SH-SY5Y (cell line): ENCODE measurements at regions not wholly inside any gene's neighbourhood (a gene's known extent, or its start where the extent isn't known, plus 50 kb on each side); places are given as distances from the start of the nearest gene placed in this dataset.

Source experiments
- GATA2 ChIP-seq: IDR thresholded peaks from 2 replicates; pipeline ENCODE4 v1.6.1; 2011; ENCODE audit warnings: mild to moderate bottlenecking, low read depth, low read length
- GATA3 ChIP-seq: IDR thresholded peaks from 2 replicates; pipeline ENCODE4 v1.6.1; 2011; ENCODE audit warnings: low read depth, mild to moderate bottlenecking, low read length, moderate library complexity

DNA sequence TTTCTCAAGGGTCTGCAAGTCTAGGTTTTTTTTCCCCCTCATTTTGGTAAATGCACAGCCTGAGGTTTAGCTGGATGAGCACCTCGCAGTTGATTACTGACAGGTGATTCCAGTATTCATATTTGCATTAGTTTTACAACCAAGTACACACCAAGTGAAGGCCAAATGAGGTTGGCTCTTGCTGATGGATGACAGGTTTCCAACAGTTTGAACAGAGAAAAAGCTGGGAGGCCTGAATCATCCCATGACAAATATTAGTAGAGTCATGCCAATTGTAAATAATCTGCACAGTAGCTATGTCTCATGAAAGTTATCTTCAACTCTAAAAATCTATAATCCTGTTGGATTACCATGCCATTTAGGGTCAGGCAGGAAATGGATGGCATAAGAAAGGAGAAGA is 399.8 kb downstream of the HTR7 start:
- TF ChIP-seq GATA3 (no peak), GATA2 (no peak)

DNA sequence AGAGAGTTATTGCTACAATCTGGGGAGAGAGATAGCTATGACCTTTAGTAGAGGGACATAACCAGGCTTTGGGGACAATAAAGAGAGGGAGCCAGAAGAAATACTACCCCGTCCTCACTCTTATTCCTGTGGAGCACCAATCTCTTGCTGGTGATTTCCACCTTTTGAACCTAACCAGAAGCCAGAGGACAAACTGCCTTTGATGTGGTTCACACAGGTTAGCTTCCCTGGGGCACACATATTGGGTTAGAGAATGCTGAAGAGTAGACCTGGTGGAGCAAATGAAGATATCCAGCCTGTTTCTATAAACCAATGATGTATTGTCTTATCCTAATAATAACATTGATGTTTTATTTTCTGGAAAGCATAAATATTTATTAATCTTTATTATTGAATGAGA is 399.3 kb downstream of the HTR7 start:
- TF ChIP-seq GATA2 (no peak), GATA3 (no peak)

DNA sequence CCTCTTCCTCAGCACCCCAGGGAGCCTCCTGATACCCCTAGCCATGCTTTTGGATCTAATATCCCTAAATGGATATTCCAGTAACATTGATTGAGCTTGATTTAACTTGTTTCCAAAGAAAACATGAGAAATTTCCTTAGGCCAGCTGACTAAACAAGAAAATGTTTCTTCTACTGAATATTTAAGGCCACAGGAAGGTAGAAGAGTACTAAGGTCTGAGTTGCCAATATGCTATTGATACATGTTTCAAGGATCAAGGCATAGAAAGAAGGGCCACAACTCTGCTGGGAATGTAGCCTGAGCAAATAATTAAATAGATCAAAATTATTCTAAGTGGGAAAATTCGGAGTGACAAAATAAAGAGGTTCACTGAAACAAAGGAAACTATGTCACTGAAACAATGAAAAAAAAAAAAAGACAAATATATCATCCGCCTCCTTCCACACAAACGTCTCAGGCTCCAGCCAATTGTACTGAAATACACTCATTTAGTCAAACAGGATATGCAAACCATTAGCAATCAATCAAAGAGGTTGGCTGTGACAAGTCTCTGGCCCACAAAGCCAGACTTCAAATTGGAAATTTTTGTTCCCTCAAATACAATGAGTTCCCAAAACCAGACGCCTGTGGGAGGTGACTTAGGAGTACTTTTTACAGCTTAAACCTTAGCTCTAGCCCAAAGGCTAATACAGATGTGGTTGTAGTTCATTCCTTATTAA is 396.2 kb downstream of the HTR7 start:
- TF ChIP-seq GATA3: no peak
- no peak for TF ChIP-seq GATA2

GRCh38 chr10:90462749-90463470 is 394.9 kb downstream of the HTR7 start:
- TF ChIP-seq GATA2 (no peak), GATA3 (no peak)

DNA sequence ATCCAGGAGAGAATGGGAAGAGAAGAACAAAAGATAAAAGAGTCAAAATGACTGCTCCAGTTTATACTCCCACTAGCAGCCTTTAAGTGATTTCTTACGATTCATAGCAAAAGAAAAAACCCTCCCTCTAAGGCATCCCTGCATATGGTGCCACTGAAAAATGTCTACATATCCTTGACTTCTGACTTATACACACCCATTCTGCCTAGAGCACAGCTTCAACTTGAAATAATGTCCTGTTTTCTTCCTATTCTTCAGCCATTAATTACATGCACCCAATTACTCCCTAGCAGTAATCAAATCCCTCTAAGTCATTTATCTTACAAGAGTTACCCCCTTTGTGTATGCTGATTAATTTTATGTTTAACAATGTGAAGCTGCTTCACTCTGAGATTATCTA is 393.5 kb downstream of the HTR7 start:
- TF ChIP-seq GATA2 (no peak), GATA3 (no peak)

DNA sequence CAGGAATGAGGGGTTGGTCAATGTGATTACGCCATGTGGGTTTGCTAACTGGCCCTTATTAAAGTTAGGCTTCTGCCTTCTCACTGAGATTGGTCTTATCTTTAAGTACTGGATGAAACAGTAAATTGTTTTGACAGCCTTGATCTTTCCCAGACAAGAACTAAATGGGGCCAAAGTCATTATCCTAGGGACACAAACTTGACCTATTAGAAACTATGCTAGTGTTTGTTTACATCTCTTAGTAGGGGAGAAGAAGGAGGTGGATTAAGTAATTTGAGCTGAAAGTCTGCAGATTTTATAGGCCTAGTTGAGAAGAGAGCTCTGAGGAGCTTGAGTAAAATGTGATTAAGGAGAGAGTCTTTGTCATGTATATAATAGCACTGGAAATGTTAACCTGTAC is 386.9 kb downstream of the HTR7 start:
- TF ChIP-seq GATA2: no peak
- no peak for TF ChIP-seq GATA3

DNA sequence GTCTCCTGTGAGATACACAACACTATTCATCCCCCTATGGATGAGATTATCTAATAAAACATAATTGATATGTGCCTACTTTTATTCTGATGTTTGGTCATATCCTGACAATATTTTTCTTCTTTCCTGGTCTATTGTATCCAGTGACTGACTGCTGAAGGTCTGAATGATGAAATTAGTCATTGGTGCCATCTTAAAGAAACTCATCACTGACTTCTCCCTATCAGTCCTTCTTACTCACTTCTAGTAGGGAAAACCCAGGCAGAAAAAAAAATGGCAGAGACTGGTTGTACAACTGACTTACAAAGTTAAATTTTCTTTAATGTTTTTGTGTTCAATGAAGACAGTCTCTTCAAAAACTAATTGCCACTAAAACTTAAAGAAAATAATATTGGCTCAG is 377.4 kb downstream of the HTR7 start:
- no peak for TF ChIP-seq GATA3
- TF ChIP-seq GATA2: no peak

- TF ChIP-seq GATA3: no peak
- TF ChIP-seq GATA2: no peak
These were observed 376.4 kb downstream of the HTR7 start for GRCh38 chr10:90481326-90481923.

DNA sequence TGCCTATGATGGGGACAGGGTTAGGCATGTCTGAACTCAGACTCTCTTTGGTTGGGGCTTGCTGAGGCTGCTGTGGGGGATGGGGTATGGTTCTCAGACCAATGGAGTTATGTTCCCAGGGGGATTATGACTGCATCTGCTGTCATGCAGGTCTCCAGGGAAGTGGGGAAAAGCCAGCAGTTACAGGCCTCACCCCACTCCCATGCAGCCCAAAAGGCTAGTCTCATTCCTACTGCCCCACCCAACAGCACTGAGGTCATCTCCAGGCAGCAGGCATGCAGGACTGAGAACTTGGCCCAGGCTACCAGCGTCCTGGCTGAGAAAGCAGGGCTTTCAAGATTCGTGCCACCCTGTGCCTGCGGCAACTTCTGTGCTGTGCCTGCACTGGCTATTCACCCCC is 373.3 kb downstream of the HTR7 start:
- TF ChIP-seq GATA3: no peak
- no peak for TF ChIP-seq GATA2

DNA sequence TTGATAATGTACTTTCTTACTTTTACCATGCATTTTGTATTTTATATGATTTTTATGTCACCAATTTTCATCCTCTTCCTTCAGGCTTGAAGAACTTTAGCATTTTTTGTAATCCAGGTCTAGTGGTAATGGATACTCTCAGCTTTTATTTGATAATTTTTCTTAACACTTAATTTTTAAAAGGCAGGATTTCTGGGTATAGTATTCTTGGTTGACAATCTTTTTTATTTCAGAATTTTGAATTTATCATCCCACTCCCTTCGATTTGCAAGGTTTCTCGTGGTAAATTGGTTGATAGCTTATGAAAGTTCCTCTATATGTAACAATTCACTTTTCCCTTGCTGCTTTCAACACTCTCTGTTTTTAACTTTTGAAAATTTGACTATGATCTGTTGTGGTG is 363.7 kb downstream of the HTR7 start:
- TF ChIP-seq GATA3: no peak
- no peak for TF ChIP-seq GATA2

- no peak for TF ChIP-seq GATA2
- no peak for TF ChIP-seq GATA3
These were observed 353.7 kb downstream of the HTR7 start for GRCh38 chr10:90504172-90504571.

GRCh38 chr10:90526721-90527120 is 331.1 kb downstream of the HTR7 start:
- TF ChIP-seq GATA3 (no peak), GATA2 (no peak)

DNA sequence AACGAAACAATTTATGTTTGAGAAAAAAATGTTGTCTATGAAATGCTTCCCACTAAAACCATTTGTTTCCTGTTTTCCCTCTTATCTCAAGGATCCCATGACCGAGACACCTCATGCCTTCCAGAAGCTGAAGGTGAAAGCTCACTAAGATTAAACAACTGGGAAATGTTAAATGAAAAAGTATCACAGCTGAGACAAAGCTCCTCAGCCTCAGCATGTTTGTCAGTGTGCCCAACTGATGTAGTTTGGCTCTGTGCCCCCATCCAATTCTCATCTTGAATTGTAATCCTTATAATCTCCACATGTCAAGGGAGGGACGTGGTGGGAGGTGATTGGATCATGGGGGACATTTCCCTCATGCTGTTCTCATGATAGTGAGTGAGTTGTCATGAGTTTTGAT is 327.3 kb downstream of the HTR7 start:
- TF ChIP-seq GATA2 (no peak), GATA3 (no peak)

DNA sequence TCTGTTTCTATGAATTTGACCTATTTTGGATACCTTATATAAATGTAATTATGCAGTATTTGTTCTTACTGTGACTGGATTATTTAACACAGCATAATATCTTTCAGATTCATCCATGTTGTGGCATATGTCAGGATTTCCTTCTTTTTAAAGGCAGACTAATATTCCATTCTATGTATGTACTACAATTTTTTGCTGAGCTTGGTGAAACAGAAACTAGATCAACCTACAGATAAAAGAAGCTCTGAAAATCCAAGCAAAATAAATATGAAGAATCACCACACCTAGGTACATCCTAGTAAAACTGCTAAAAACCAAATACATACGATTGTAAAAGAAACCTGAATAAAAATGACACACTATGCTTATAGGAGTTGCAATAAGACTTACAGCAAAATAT is 300.5 kb downstream of the HTR7 start:
- TF ChIP-seq GATA3 (no peak), GATA2 (no peak)

GRCh38 chr10:90560331-90560730 is 297.5 kb downstream of the HTR7 start:
- no peak for TF ChIP-seq GATA2
- TF ChIP-seq GATA3: no peak

- no peak for TF ChIP-seq GATA3
- no peak for TF ChIP-seq GATA2
These were observed 296.2 kb downstream of the HTR7 start for GRCh38 chr10:90561666-90562065.
